Erythroblast (primary cell): ENCODE measurements at regions not wholly inside any gene's neighbourhood (a gene's known extent, or its start where the extent isn't known, plus 50 kb on each side); places are given as distances from the start of the nearest gene placed in this dataset.

Source experiments
- GATA1 ChIP-seq: IDR thresholded peaks from 2 replicates; pipeline ENCODE4 v1.6.1; 2011; ENCODE audit warnings: low read depth, mild to moderate bottlenecking, control low read depth, low read length, moderate library complexity
- POLR2A ChIP-seq: IDR thresholded peaks from 2 replicates; pipeline ENCODE4 v1.6.1; 2011; ENCODE audit warnings: mild to moderate bottlenecking, low read length

GRCh38 chrX:45300638-45301037 is 100.0 kb upstream of the DIPK2B start:
- no peak for TF ChIP-seq POLR2A
- no peak for TF ChIP-seq GATA1
